NT2/D1 (cell line): ENCODE measurements at regions not wholly inside any gene's neighbourhood (a gene's known extent, or its start where the extent isn't known, plus 50 kb on each side); places are given as distances from the start of the nearest gene placed in this dataset.
A peak's percentile ranks its signal among the peaks of the same experiment; 100 is the strongest.
"Not testable (repeated sequence)": the region's sequence is repeated elsewhere in the genome, so short reads cannot be mapped to it uniquely, and the experiment has no call there.

Experiments
- DNase-seq: peaks from one replicate; pipeline ENCODE4 v3.0.0-alpha.2; 2011; ENCODE audit warnings: low read depth, low spot score
- H3K27me3 ChIP-seq: 2 replicates; pipeline ENCODE4 v1.6.0; 2011; ENCODE audit warnings: mild to moderate bottlenecking; ENCODE audit not compliant: insufficient read length, insufficient read depth
- H3K36me3 ChIP-seq: 2 replicates; pipeline ENCODE4 v1.6.1; 2011; ENCODE audit warnings: mild to moderate bottlenecking, low read length, mixed read lengths; ENCODE audit not compliant: insufficient read depth, insufficient read length
- H3K4me1 ChIP-seq: 2 replicates; pipeline ENCODE4 v1.5.1; 2011; ENCODE audit not compliant: insufficient read depth, insufficient read length
- H3K4me3 ChIP-seq: 2 replicates; pipeline ENCODE4 v1.5.1; 2011; ENCODE audit warnings: low read depth; ENCODE audit not compliant: insufficient read length
- H3K9ac ChIP-seq: 2 replicates; pipeline ENCODE4 v1.6.0; 2011; ENCODE audit warnings: low read depth; ENCODE audit not compliant: insufficient read length
- H3K9me3 ChIP-seq: 2 replicates; pipeline ENCODE4 v1.5.1; 2011; ENCODE audit warnings: mild to moderate bottlenecking, low read length; ENCODE audit not compliant: insufficient read depth
- SUZ12 ChIP-seq: IDR thresholded peaks from 2 replicates; pipeline ENCODE4 v1.6.1; 2011; ENCODE audit not compliant: insufficient read length, insufficient read depth; ENCODE audit errors: extremely low read depth
- YY1 ChIP-seq: IDR thresholded peaks from 2 replicates; pipeline ENCODE4 v1.6.1; 2011; ENCODE audit not compliant: insufficient read length, insufficient read depth
- ZNF274 ChIP-seq: IDR thresholded peaks from 2 replicates; pipeline ENCODE4 v1.6.1; 2011; ENCODE audit warnings: mild to moderate bottlenecking, low read depth, low read length

- H3K27me3 ChIP-seq, H3K4me3 ChIP-seq, H3K4me1 ChIP-seq, H3K36me3 ChIP-seq, DNase-seq, H3K9ac ChIP-seq, H3K9me3 ChIP-seq: not testable (repeated sequence)
These were observed 104.3 kb downstream of the MTPN start for GRCh38 chr7:135872861-135873260.

GRCh38 chr7:135862586-135863340 lies 114.2 kb upstream of the FAM180A start:
- no peaks in the 10 kb centered on the region for H3K27me3 ChIP-seq
- TF ChIP-seq ZNF274 (no peak), SUZ12 (no peak)
- peaks cover 2% of the 10 kb centered on the region for H3K4me1 ChIP-seq
- no peak overlapping the region for H3K9ac ChIP-seq
- H3K36me3 ChIP-seq = no peaks in the 10 kb centered on the region
- H3K9me3 ChIP-seq = peaks cover 13% of the 10 kb centered on the region; the same call in 1 of the 2 replicates
- peak; percentile 11 for DNase-seq
- H3K4me3 ChIP-seq = no peak overlapping the region

GRCh38 chr7:135859538-135859937 lies 110.9 kb upstream of the FAM180A start:
- H3K9ac ChIP-seq = no peak overlapping the region
- H3K9me3 ChIP-seq = peaks cover 26% of the 10 kb centered on the region; the same call in 1 of the 2 replicates
- no peak for DNase-seq
- H3K4me1 ChIP-seq = peaks cover 2% of the 10 kb centered on the region
- H3K36me3 ChIP-seq = no peaks in the 10 kb centered on the region
- H3K4me3 ChIP-seq = no peak overlapping the region
- H3K27me3 ChIP-seq = no peaks in the 10 kb centered on the region
- no peak for TF ChIP-seq YY1
- TF ChIP-seq ZNF274 = no peak
- TF ChIP-seq SUZ12 = no peak

GRCh38 chr7:135858851-135859250 lies 110.2 kb upstream of the FAM180A start:
- peaks cover 2% of the 10 kb centered on the region for H3K4me1 ChIP-seq
- no peak overlapping the region for H3K4me3 ChIP-seq
- no peak overlapping the region for H3K9ac ChIP-seq
- H3K9me3 ChIP-seq = peaks cover 26% of the 10 kb centered on the region; the same call in 1 of the 2 replicates
- H3K36me3 ChIP-seq = no peaks in the 10 kb centered on the region
- DNase-seq = no peak
- TF ChIP-seq SUZ12 (no peak), ZNF274 (no peak), YY1 (no peak)
- no peaks in the 10 kb centered on the region for H3K27me3 ChIP-seq

GRCh38 chr7:135858379-135858778 lies 109.8 kb upstream of the FAM180A start:
- peaks cover 2% of the 10 kb centered on the region for H3K4me1 ChIP-seq
- TF ChIP-seq SUZ12 = no peak
- TF ChIP-seq ZNF274 = no peak
- no peak for TF ChIP-seq YY1
- no peaks in the 10 kb centered on the region for H3K36me3 ChIP-seq
- H3K27me3 ChIP-seq = no peaks in the 10 kb centered on the region
- DNase-seq = no peak
- no peak overlapping the region for H3K4me3 ChIP-seq
- no peak overlapping the region for H3K9ac ChIP-seq
- peaks cover 26% of the 10 kb centered on the region; the same call in 1 of the 2 replicates for H3K9me3 ChIP-seq

- H3K27me3 ChIP-seq = no peaks in the 10 kb centered on the region
- peaks cover 26% of the 10 kb centered on the region; the same call in 1 of the 2 replicates for H3K9me3 ChIP-seq
- H3K4me1 ChIP-seq = peaks cover 1% of the 10 kb centered on the region
- TF ChIP-seq YY1 (no peak), SUZ12 (no peak), ZNF274 (no peak)
- no peaks in the 10 kb centered on the region for H3K36me3 ChIP-seq
- H3K4me3 ChIP-seq = no peak overlapping the region
- no peak overlapping the region for H3K9ac ChIP-seq
- DNase-seq = no peak
These were observed 109.1 kb upstream of the FAM180A start for GRCh38 chr7:135857519-135858274.

GRCh38 chr7:135856356-135857144 lies 107.9 kb upstream of the FAM180A start:
- Histone ChIP-seq H3K4me1 (no peaks in the 10 kb centered on the region), H3K36me3 (no peaks in the 10 kb centered on the region), H3K27me3 (no peaks in the 10 kb centered on the region), H3K4me3 (no peak overlapping the region), H3K9ac (no peak overlapping the region), H3K9me3 (peaks cover 20% of the 10 kb centered on the region; the same call in 1 of the 2 replicates)
- no peak for TF ChIP-seq SUZ12
- no peak for TF ChIP-seq YY1
- TF ChIP-seq ZNF274 = no peak
- DNase-seq = no peak
